MG63 (cell line): ENCODE measurements at regions not wholly inside any gene's neighbourhood (a gene's known extent, or its start where the extent isn't known, plus 50 kb on each side); places are given as distances from the start of the nearest gene placed in this dataset.
"Not testable (repeated sequence)": the region's sequence is repeated elsewhere in the genome, so short reads cannot be mapped to it uniquely, and the experiment has no call there.

ENCODE experiments used
- DNase-seq: peaks from one replicate; pipeline ENCODE4 v3.0.0-alpha.2; 2020
- H3K27me3 ChIP-seq: fragments of 250-450 bp; sonication (Bioruptor Pico); 2 replicates; pipeline ENCODE4 v1.5.1; 2020; ENCODE audit warnings: mild to moderate bottlenecking, moderate library complexity
- H3K36me3 ChIP-seq: fragments of 250-450 bp; sonication (Bioruptor Pico); 2 replicates; pipeline ENCODE4 v1.5.1; 2020; ENCODE audit warnings: mild to moderate bottlenecking, moderate library complexity
- H3K4me3 ChIP-seq: fragments of 250-450 bp; sonication (Bioruptor Pico); 2 replicates; pipeline ENCODE4 v1.5.1; 2020; ENCODE audit warnings: mild to moderate bottlenecking, moderate library complexity
- H3K9me3 ChIP-seq: fragments of 250-450 bp; sonication (Bioruptor Pico); 2 replicates; pipeline ENCODE4 v1.5.1; 2020; ENCODE audit warnings: mild to moderate bottlenecking, moderate library complexity

DNA sequence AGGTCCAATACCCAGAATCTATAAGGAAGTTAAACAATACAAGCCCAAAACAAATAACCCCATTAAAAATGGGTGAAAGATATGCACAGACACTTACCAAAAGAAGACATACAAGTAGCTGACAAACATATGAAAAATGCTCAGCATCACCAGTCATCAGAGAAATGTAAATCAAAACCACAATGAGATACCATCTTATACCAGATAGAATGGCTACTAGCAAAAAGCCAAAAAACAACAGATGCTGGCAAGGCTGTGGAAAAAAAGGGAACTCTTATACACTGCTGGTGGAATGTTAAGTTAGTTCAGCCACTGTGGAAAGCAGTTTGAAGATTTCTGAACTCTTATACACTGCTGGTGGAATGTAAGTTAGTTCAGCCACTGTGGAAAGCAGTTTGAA is 331.1 kb downstream of the KIF20B start:
- H3K4me3 ChIP-seq: no peak overlapping the region
- H3K27me3 ChIP-seq: no peaks in the 10 kb centered on the region
- H3K9me3 ChIP-seq: peaks cover 7% of the 10 kb centered on the region
- no peak for DNase-seq
- H3K36me3 ChIP-seq: no peaks in the 10 kb centered on the region

DNA sequence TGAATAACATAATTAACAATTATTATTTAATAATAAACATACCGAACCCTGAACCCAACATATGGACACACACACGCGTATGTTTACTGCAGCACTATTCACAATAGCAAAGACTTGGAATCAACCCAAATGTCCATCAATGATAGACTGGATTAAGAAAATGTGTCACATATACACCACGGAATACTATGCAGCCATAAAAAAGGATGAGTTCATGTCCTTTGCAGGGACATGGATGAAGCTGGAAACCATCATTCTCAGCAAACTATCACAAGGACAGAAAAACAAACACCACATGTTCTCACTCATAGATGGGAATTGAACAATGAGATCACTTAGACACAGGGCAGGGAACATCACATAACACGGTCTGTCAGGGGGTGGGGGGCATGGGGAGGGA is 333.5 kb downstream of the KIF20B start:
- H3K27me3 ChIP-seq, DNase-seq, H3K36me3 ChIP-seq, H3K9me3 ChIP-seq, H3K4me3 ChIP-seq: not testable (repeated sequence)

DNA sequence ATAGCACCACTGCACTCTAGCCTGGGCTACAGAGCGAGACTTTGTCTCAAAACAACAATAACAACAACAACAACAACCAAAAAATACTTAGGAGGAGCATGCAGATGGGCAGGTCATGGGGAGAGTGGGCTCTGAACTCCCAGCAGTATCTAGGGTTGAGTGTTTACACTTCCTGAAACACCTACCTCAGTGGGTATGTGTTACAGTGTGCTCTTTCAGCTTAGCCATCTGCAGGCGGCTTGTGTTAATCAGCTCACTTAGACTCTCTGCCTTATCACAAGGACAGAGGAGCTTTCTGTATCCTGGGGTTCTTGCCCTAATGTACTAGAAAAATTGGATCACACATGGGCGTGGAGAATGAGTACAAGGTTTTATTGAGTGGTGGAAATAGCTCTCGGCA is 340.2 kb downstream of the KIF20B start:
- DNase-seq: no peak
- Histone ChIP-seq H3K36me3 (no peaks in the 10 kb centered on the region), H3K9me3 (no peaks in the 10 kb centered on the region), H3K27me3 (no peaks in the 10 kb centered on the region), H3K4me3 (no peak overlapping the region)

DNA sequence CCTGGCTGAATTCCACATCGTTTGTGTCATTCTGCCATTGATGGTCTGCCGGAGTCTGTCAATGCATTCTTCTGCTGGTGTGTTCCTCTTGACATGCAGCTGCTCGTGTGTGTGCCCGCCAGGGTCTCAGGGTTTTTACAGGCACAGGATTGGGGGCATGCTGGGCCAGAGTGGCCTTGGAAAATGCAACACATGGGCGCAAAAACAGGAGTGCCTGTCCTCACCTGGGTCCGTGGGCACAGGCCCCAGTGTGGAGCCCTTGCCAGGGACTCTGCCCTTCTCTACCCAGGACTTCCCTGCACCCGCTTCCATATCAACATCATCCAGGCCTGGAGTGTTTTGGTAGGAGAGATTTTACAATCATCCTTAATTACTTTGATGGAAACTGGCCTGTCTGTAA is 340.7 kb downstream of the KIF20B start:
- Histone ChIP-seq H3K27me3 (no peaks in the 10 kb centered on the region), H3K36me3 (no peaks in the 10 kb centered on the region), H3K4me3 (no peak overlapping the region), H3K9me3 (no peaks in the 10 kb centered on the region)
- DNase-seq: no peak

DNA sequence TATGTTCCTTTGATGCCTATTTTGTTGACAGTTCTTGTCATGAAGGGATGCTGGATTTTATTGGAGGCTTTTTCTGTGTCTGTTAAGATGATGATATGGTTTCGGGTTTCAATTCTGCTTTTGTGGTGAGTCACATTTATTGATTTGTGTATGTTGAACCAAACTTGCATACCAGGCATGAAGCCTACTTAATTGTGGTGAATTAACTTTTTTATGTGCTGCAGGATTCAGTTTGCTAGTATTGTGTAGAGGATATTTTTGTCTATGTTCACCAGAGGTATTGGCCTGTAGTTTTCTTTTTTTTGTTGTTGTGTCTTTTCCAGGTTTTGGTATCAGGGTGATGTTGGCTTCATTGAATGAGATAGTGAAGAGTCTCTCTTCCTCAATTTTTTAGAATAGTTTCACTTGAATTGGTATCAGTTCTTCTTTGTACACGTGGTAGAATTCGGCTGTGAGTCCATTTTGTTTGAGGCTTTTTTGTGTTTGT is 345.9 kb downstream of the KIF20B start:
- Histone ChIP-seq H3K4me3 (no peak overlapping the region), H3K9me3 (no peaks in the 10 kb centered on the region), H3K36me3 (no peaks in the 10 kb centered on the region), H3K27me3 (no peaks in the 10 kb centered on the region)
- DNase-seq: no peak

DNA sequence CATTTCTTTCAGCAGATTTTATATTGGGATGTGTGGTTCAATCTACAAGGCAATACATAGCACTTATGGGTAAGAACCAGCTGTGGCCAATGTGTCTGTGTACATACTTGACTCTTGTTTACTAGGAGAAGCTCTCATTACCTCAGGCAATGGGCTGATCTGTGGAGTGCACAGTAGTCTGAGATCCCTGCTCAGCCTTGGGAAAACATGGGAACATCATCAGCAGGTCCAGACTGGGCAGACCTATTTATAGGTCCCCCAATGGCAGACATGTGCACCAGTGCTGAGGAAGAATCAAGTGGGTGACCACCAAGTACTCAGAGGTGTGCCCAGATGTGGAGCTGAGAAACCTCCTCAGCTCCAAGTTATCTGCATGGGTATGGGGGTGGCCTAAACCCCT is 349.7 kb downstream of the KIF20B start:
- Histone ChIP-seq H3K4me3 (no peak overlapping the region), H3K9me3 (no peaks in the 10 kb centered on the region), H3K27me3 (no peaks in the 10 kb centered on the region), H3K36me3 (no peaks in the 10 kb centered on the region)
- no peak for DNase-seq

DNA sequence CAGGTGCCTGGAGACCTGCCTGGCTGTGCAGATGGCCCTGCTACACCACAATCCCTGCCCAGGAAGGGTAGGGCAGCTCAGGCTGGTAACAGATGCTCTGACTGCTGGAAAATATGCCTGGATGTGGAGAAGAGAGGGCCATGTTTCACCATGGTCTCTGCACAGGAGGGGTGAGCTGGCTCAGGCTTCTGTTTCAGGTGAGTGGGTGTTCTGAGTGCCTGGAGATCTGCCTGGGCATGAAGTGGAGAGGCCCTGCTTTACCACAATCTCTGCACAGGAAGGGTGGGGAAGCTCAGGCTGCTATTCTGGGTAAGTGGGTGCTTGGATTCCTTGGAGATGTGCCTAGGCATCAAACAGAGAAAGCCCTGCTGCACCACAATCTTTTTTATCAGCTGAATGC is 350.1 kb downstream of the KIF20B start:
- Histone ChIP-seq H3K4me3 (no peak overlapping the region), H3K9me3 (no peaks in the 10 kb centered on the region), H3K27me3 (no peaks in the 10 kb centered on the region), H3K36me3 (no peaks in the 10 kb centered on the region)
- DNase-seq: no peak

DNA sequence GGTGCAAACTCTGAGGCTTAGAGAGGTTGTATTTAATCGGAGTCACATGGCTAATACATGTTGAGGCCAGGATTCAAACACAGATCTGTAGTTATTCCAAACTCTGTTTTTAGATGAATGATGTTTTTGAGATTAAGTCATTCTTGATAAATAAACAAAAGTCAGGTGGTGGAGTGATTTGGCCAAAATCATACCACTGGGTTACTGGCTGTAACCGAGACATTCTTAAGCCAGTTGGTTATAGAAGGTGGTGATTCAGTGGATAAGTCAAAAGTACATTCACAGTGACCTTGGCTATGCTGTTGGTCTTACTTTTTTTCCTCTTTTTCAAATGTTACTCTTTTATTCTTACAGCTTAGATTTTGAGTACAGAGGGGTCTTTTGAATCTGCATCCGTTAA is 361.4 kb downstream of the KIF20B start:
- Histone ChIP-seq H3K9me3 (no peaks in the 10 kb centered on the region), H3K36me3 (no peaks in the 10 kb centered on the region), H3K4me3 (no peak overlapping the region), H3K27me3 (no peaks in the 10 kb centered on the region)
- DNase-seq: peak; percentile 18

DNA sequence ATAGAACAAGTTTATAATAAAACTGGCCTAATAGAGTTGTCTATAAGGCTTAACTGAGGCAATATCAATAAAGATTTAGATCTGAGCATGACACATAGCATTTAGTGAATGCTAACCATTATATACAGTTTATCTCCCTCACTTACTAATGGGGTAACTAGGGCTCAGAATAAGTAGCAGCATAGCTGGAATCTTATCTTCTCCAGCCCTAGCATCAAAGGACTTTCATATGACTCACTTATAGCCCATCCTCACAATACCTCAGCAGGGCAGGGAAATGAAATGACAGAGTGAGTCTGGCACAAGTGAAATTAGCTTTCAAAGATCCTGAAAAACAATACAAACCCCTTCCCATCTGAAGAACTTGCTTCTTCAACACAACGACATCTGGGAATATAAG is 362.9 kb downstream of the KIF20B start:
- H3K36me3 ChIP-seq: no peaks in the 10 kb centered on the region
- H3K4me3 ChIP-seq: no peak overlapping the region
- no peak for DNase-seq
- H3K27me3 ChIP-seq: no peaks in the 10 kb centered on the region
- no peaks in the 10 kb centered on the region for H3K9me3 ChIP-seq

DNA sequence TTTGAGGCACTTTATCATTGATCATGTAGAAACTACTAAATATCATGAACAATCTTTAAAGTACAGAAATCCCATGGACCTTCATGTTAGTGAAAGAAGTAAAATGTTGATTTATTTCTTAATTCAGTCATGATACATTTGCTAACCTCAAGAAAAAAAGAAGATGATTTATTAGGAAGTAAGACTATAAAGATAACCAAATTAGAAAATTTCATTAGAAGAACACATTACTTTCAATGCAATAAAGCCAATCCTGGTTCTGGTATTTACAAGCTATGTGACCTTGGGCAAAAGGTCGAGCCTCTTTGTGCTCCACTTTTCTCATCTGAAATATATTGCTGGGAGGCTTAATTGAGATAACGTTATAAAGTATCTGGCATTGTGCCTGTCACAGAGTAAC is 365.0 kb downstream of the KIF20B start:
- no peak for DNase-seq

DNA sequence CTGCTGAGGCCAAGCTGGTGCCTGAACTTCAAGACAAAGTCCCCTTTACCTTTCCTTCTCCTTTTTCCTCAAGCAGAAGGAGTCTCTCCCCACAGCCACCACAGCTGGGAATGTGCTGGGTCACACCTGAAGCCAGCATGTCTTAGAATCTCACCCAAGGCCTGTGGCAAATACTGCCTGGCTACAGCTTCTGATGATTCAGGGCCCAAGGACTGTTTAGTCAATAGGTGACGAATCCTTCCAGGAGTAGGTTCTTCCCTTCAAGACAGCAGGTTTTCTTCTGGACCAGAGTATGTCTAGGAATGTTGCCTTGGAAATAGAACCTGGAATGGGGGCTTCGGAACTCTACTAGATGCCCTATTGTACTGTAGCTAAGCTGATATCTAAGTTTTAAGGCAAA is 374.6 kb downstream of the KIF20B start:
- Histone ChIP-seq H3K9me3 (peaks cover 3% of the 10 kb centered on the region; the same call in 1 of the 2 replicates), H3K36me3 (no peaks in the 10 kb centered on the region), H3K4me3 (no peak overlapping the region), H3K27me3 (no peaks in the 10 kb centered on the region)
- no peak for DNase-seq

More for the DNA sequence above, 365.0 kb downstream of the KIF20B start:
- Histone ChIP-seq H3K9me3 (no peaks in the 10 kb centered on the region), H3K4me3 (no peak overlapping the region), H3K36me3 (no peaks in the 10 kb centered on the region), H3K27me3 (no peaks in the 10 kb centered on the region)

DNA sequence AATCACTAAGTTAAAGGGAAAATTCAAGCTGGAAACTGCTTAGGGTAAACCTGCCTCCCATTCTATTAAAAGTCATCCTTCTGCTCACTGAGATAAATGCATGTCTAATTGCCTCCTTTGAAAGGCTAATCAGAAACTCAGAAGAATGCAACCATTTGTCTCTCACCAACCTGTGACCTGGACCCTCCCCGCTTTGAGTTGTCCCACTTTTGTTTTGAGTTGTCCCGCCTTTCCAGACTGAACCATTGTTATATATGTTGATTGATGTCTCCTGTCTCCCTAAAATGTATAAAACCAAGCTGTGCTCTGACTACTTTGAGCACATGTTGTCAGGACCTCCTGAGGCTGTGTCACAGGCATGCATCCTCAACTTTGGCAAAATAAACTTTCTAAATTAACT is 378.4 kb downstream of the KIF20B start:
- Histone ChIP-seq H3K9me3 (no peaks in the 10 kb centered on the region), H3K27me3 (no peaks in the 10 kb centered on the region), H3K4me3 (no peak overlapping the region), H3K36me3 (no peaks in the 10 kb centered on the region)
- DNase-seq: no peak

DNA sequence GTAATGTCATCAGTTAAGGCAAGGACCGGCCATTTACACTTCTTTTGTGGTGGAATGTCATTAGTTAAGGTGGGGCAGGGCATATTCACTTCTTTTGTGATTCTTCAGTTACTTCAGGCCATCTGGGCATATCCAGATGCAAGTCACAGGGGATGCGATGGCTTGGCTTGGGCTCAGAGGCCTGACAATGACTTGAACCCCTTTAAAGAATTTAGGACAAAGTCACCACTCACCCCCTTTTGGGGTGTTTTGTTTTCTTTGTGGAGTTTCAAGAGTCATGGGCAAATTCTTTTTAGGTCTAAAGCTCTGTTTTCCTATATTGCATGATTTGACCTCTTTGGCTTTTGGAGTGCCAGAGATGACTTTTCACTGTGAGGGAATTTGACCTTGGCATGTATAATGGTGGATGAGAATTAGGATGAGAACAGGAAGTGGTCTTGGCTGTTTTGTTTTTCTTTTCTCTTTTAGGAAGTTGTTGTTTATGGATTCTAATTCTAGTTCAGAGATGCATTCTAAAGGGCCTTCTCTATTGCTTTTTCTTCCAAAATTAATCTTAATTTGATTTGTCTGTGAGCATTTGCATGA is 385.3 kb downstream of the KIF20B start:
- not testable (repeated sequence) for H3K9me3 ChIP-seq, H3K36me3 ChIP-seq, H3K27me3 ChIP-seq, H3K4me3 ChIP-seq, DNase-seq

DNA sequence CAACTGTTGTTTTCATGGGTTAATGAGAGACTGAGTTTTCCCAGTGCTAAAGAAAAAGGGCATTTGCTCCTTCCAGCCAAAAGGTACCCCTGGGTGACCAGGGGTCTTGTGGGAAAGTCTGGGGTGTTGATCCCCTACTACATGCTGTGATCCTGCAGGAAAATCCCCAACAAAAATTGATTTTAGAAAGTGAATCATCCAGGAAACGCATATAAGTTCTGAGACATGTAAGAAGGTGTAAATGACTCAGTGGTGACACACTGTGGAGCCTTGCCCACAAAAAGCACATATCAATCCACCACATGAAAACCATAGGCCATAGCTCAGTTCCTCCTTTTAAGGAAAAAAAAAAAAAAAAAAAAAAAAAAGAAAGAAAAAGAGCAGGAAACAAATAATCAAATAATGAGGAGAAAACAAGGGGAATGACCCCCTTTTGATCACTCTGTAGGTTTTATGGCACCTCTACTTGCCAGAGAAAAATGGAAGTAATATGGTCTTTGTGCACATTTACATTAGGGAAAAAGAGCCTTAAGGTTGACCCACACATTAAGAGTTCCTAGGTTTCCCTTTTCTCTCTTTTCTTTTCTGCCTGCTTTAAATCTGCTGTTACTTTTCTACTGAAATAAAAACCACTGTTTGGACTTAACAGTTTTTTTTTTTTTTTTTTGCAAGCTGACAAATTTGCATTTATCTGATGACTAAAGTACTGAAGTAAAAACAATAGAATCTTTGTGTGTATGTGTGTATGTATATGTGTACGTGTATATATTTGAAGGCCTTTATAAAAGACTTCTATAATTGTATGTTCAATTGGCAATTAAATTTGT is 386.0 kb downstream of the KIF20B start:
- no peaks in the 10 kb centered on the region for H3K9me3 ChIP-seq
- H3K27me3 ChIP-seq: no peaks in the 10 kb centered on the region
- no peaks in the 10 kb centered on the region for H3K36me3 ChIP-seq
- H3K4me3 ChIP-seq: no peak overlapping the region
- peak; percentile 63 for DNase-seq

DNA sequence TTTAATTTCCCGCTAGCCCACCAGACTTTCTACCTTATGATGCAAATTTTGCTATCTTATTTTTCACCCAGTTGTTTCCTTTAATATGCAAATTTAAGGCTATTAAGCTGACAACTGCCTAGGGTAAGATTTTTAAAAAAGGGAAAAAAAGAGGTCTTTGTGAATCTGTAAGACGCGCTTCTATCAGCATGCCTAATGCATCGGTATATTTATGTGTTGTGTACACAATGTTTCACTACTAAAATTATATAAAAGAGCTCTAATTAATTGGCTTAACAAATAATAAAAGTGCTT is 386.6 kb downstream of the KIF20B start:
- Histone ChIP-seq H3K4me3 (no peak overlapping the region), H3K36me3 (no peaks in the 10 kb centered on the region), H3K27me3 (no peaks in the 10 kb centered on the region), H3K9me3 (no peaks in the 10 kb centered on the region)
- no peak for DNase-seq

DNA sequence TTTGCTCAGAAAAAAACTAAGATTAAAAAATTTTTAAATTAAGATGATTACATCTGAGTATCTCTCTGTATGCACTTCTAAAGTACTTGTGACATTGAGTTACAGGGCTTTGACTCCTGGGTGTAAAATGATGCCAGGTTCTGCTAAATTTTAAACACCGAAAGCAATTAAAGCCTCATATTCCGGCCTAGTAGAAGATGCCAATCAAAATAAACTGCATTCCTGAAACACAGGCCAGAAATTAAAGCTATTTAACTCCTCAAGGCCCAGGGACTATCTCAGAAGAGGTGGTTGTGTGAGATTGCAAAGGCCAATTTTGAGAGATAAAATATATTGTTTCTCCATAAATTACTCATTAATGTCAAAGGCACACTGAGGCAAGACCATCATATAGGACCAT is 388.3 kb downstream of the KIF20B start:
- H3K9me3 ChIP-seq: no peaks in the 10 kb centered on the region
- no peaks in the 10 kb centered on the region for H3K36me3 ChIP-seq
- no peak for DNase-seq
- H3K27me3 ChIP-seq: no peaks in the 10 kb centered on the region
- no peak overlapping the region for H3K4me3 ChIP-seq

DNA sequence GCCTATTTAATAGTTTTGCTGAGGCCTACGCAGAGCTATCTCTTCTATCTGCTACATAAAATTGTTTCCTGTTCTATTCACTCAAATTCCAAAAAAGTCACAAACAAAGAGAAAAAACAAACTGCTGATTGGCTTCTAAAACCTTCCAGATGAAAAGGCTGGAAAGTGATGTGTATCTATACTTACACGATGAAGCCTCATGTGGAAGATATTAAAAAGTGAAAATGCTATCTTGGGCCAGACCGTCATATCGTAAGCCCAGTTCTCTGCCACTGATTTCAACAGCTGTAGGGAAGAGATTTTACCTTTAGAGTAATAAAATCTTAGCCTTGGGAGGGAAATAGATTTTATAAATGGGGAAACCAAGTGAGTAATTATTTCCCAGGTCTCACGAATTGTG is 394.8 kb downstream of the KIF20B start:
- Histone ChIP-seq H3K36me3 (no peaks in the 10 kb centered on the region), H3K27me3 (no peaks in the 10 kb centered on the region), H3K4me3 (no peak overlapping the region), H3K9me3 (no peaks in the 10 kb centered on the region)
- no peak for DNase-seq

DNA sequence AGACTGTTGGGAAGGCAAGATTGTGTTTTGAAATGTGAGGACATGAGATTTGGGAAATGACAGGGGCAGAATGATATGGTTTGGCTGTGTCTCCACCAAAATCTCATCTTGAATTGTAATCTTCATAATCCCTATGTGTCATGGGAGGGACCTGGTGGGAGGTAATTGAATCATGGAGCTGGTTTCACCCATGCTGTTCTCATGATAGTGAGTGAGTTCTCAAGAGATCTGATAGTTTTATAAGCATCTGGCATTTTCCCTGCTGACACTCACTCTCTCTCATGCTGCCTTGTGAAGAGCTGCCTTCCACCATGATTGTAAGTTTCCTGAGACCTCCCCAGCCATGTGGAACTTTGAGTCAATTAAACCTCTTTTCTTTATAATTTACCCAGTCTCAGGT is 406.2 kb downstream of the KIF20B start:
- H3K9me3 ChIP-seq, H3K4me3 ChIP-seq, H3K36me3 ChIP-seq, DNase-seq, H3K27me3 ChIP-seq: not testable (repeated sequence)
